CD8-positive, alpha-beta memory T cell (primary cell): ENCODE measurements at regions not wholly inside any gene's neighbourhood (a gene's known extent, or its start where the extent isn't known, plus 50 kb on each side); places are given as distances from the start of the nearest gene placed in this dataset.
"Not testable (repeated sequence)": the region's sequence is repeated elsewhere in the genome, so short reads cannot be mapped to it uniquely, and the experiment has no call there.

Experiments used
- CTCF ChIA-PET: fragments of 350-600 bp; sonication (Branson Sonifier 250); formaldehyde crosslinking; loops from one replicate; lab custom pipeline; 2021; ENCODE audit warnings: antibody characterized with exemption; lab: Charles Lee
- POLR2A ChIA-PET: fragments of 350-600 bp; sonication (Branson Sonifier 250); formaldehyde crosslinking; loops from one replicate; lab custom pipeline; 2021; ENCODE audit warnings: antibody characterized with exemption; lab: Charles Lee
- DNase-seq, 5 donors: peaks; one replicate each; pipeline versions ENCODE4 v3.0.0 to v3.0.0-alpha.2; 2020 to 2022; ENCODE audit warnings: mixed read lengths in 1 of 5
- H3K27ac ChIP-seq: one replicate; pipeline ENCODE4 v1.7.0; 2013; ENCODE audit warnings: low read depth, mild to moderate bottlenecking, low read length, moderate library complexity
- H3K27me3 ChIP-seq: 2 replicates; pipeline ENCODE4 v1.7.0; 2013; ENCODE audit warnings: low read length, mild to moderate bottlenecking; ENCODE audit not compliant: insufficient read depth, poor library complexity, severe bottlenecking
- H3K36me3 ChIP-seq: 2 replicates; pipeline ENCODE4 v1.7.0; 2013; ENCODE audit warnings: mild to moderate bottlenecking, low read length, moderate library complexity; ENCODE audit not compliant: insufficient read depth
- H3K4me1 ChIP-seq: 2 replicates; pipeline ENCODE4 v1.7.0; 2013; ENCODE audit warnings: mild to moderate bottlenecking, low read length, moderate library complexity; ENCODE audit not compliant: insufficient read depth
- H3K4me3 ChIP-seq: 2 replicates; pipeline ENCODE4 v1.7.0; 2013; ENCODE audit warnings: mild to moderate bottlenecking, low read length
- H3K9me3 ChIP-seq: 2 replicates; pipeline ENCODE4 v1.7.0; 2013; ENCODE audit warnings: mild to moderate bottlenecking, low read length
- H3K27ac Mint-ChIP-seq, 8 donors: one replicate each; pipeline ENCODE4 v1.8.0; 2020 to 2021; ENCODE audit warnings: mixed read lengths in 8 of 8, mild to moderate bottlenecking in 6 of 8, inconsistent platforms in 3 of 8, moderate library complexity in 3 of 8
- H3K27me3 Mint-ChIP-seq, 2 donors: one replicate each; pipeline ENCODE4 v1.8.0; 2020 to 2021; ENCODE audit warnings: mixed read lengths in 2 of 2, mild to moderate bottlenecking in 1 of 2, moderate library complexity in 1 of 2
- H3K36me3 Mint-ChIP-seq, 3 donors: one replicate each; pipeline ENCODE4 v1.8.0; 2020 to 2021; ENCODE audit warnings: mixed read lengths in 3 of 3, inconsistent platforms in 1 of 3, mild to moderate bottlenecking in 1 of 3
- H3K4me1 Mint-ChIP-seq, 3 donors: one replicate each; pipeline ENCODE4 v1.8.0; 2020 to 2021; ENCODE audit warnings: mixed read lengths in 3 of 3, inconsistent platforms in 1 of 3, mild to moderate bottlenecking in 1 of 3
- H3K4me3 Mint-ChIP-seq, 7 donors: one replicate each; pipeline ENCODE4 v1.8.0; 2020 to 2021; ENCODE audit warnings: mixed read lengths in 7 of 7, mild to moderate bottlenecking in 6 of 7, moderate library complexity in 4 of 7, inconsistent platforms in 2 of 7
- H3K9me3 Mint-ChIP-seq, 5 donors: one replicate each; pipeline ENCODE4 v1.8.0; 2020 to 2022; ENCODE audit warnings: mixed read lengths in 5 of 5, mild to moderate bottlenecking in 3 of 5, moderate library complexity in 2 of 5, inconsistent platforms in 1 of 5

GRCh38 chr1:83272484-83272883, 726.4 kb downstream of the TTLL7 start:
- H3K27ac Mint-ChIP-seq, H3K9me3 Mint-ChIP-seq, CTCF ChIA-PET, H3K36me3 Mint-ChIP-seq, H3K27me3 Mint-ChIP-seq, H3K36me3 ChIP-seq, H3K9me3 ChIP-seq, H3K4me3 Mint-ChIP-seq, H3K4me1 Mint-ChIP-seq, H3K4me3 ChIP-seq, H3K27ac ChIP-seq, H3K4me1 ChIP-seq, POLR2A ChIA-PET, DNase-seq, H3K27me3 ChIP-seq: not testable (repeated sequence)

DNA sequence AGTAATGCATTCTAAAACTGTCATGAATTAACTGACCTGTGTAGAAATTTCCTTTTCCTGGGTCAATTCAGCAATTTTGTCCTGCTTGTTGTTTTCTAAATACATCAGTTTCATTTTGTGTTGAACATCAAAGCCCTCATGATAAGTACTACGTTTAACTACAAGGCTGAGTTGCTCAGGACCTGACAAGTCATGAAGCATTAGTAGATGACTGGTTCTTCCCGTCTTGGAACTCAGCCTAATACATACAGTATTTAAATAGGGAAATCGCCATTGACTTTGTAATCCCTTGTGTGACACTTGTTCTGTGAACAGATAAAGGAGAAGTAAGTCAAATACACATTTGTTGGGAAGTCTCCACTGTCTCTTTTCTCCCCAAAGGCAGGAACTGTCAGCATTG, 727.1 kb downstream of the TTLL7 start:
- H3K27ac ChIP-seq, H3K27me3 ChIP-seq, POLR2A ChIA-PET, H3K9me3 Mint-ChIP-seq, H3K4me1 Mint-ChIP-seq, H3K27ac Mint-ChIP-seq, H3K4me3 ChIP-seq, CTCF ChIA-PET, H3K9me3 ChIP-seq, H3K4me1 ChIP-seq, H3K27me3 Mint-ChIP-seq, DNase-seq, H3K36me3 Mint-ChIP-seq, H3K36me3 ChIP-seq, H3K4me3 Mint-ChIP-seq: not testable (repeated sequence)

DNA sequence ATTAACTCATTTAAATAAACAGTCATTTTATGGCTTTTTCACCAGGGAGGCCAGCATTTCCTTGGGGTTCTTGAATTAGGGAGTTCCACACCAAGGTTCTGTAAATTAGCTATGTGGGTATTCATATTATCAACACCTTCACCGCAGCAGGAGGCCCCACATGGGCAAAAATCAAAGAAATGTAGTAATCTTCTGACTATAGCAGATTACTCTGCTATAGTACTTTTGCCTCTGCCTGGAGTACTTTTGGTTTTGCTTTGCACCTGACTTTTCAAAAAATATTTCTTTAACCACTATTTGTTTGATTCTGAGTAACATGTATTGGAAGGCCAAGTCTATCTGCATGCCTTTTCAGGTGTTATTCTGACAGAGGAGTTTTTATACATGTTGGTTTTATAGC, 728.1 kb downstream of the TTLL7 start:
- H3K9me3 ChIP-seq, H3K9me3 Mint-ChIP-seq, H3K36me3 Mint-ChIP-seq, CTCF ChIA-PET, H3K27me3 ChIP-seq, H3K27ac ChIP-seq, POLR2A ChIA-PET, DNase-seq, H3K4me1 ChIP-seq, H3K27me3 Mint-ChIP-seq, H3K4me3 ChIP-seq, H3K4me1 Mint-ChIP-seq, H3K36me3 ChIP-seq, H3K27ac Mint-ChIP-seq: not testable (repeated sequence)
- H3K4me3 Mint-ChIP-seq = peak overlapping the region in 1 of 7 donors; percentile 30

GRCh38 chr1:83263808-83264207, 735.1 kb downstream of the TTLL7 start:
- H3K9me3 ChIP-seq, DNase-seq, H3K4me3 Mint-ChIP-seq, H3K4me1 ChIP-seq, CTCF ChIA-PET, POLR2A ChIA-PET, H3K4me1 Mint-ChIP-seq, H3K27me3 Mint-ChIP-seq, H3K9me3 Mint-ChIP-seq, H3K36me3 Mint-ChIP-seq, H3K36me3 ChIP-seq, H3K27ac ChIP-seq, H3K4me3 ChIP-seq, H3K27ac Mint-ChIP-seq, H3K27me3 ChIP-seq: not testable (repeated sequence)

DNA sequence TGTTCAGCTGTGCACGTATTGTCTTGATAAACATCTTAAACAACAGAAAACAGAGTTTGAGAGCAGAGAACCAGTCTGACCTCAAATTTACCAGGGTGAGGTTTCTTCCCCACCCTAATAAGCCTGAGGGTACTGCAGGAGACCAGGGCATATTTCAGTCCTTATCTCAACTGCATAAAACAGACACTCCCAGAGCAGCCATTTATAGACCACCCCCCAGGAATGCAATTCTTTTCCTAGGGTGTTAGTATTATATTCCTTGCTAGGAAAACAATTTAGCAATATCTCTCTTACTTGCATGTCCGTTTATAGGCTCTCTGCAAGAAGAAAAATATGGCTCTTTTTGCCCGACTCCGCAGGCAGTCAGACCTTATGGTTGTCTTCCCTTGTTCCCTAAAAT, 747.2 kb downstream of the TTLL7 start:
- POLR2A ChIA-PET, H3K36me3 Mint-ChIP-seq, H3K4me1 Mint-ChIP-seq, CTCF ChIA-PET, H3K36me3 ChIP-seq, H3K27ac Mint-ChIP-seq, H3K27me3 Mint-ChIP-seq, H3K4me1 ChIP-seq, H3K4me3 ChIP-seq, DNase-seq, H3K4me3 Mint-ChIP-seq, H3K27ac ChIP-seq, H3K9me3 ChIP-seq, H3K27me3 ChIP-seq: not testable (repeated sequence)
- H3K9me3 Mint-ChIP-seq = peaks cover 8 to 21% (median 10%) of the 10 kb centered on the region in 5 donors

GRCh38 chr1:83246780-83247179, 752.2 kb downstream of the TTLL7 start:
- H3K4me3 ChIP-seq, H3K27me3 ChIP-seq, H3K4me1 Mint-ChIP-seq, DNase-seq, H3K36me3 Mint-ChIP-seq, H3K27ac ChIP-seq, H3K27ac Mint-ChIP-seq, CTCF ChIA-PET, POLR2A ChIA-PET, H3K4me1 ChIP-seq, H3K4me3 Mint-ChIP-seq, H3K27me3 Mint-ChIP-seq, H3K9me3 ChIP-seq, H3K36me3 ChIP-seq: not testable (repeated sequence)
- H3K9me3 Mint-ChIP-seq = peaks cover 7 to 11% (median 8%) of the 10 kb centered on the region in 5 donors

DNA sequence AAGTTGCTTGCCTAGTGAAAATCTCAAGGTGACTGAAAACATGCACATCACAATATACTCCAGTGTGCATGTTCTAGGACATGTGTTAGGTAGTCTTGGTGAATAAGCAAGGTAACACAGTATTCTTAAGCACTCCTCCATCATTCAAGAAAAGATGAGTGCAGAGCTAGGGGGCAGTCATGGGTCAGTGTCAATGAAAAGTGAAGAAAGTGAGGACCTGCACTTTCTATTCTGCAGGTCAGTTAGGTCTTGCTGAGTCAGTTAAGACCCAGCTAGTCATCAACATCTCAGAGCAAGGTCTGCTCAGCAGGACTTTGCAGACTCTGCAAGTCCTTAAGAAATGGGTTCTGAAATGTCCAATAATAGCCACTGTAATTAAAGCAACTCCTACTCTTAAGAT, 754.1 kb downstream of the TTLL7 start:
- H3K4me3 Mint-ChIP-seq, H3K36me3 ChIP-seq, H3K27me3 Mint-ChIP-seq, DNase-seq, H3K9me3 Mint-ChIP-seq, H3K36me3 Mint-ChIP-seq, H3K4me3 ChIP-seq, H3K27me3 ChIP-seq, H3K4me1 ChIP-seq, H3K4me1 Mint-ChIP-seq, H3K27ac ChIP-seq, H3K27ac Mint-ChIP-seq, POLR2A ChIA-PET, H3K9me3 ChIP-seq, CTCF ChIA-PET: not testable (repeated sequence)

DNA sequence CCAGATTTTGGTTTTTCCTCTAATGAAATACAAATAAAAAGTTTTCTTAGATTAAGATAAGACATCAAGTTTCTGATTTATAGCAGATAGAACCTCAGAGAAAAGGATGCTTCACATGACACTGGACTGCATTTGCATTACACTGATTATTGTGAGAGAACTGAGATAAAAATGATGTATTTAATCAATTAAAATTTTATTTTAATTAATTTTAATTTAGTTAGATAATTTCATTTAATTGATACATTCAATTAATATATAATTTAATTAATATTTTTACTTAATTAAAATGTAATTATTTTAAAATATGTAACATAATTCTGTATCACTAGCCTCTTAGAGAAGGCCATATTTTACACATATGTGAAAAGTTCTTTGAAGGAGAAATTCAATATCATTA, 759.4 kb downstream of the TTLL7 start:
- H3K27ac Mint-ChIP-seq, CTCF ChIA-PET, H3K36me3 ChIP-seq, H3K4me1 ChIP-seq, POLR2A ChIA-PET, H3K9me3 Mint-ChIP-seq, H3K27me3 ChIP-seq, H3K4me1 Mint-ChIP-seq, H3K36me3 Mint-ChIP-seq, H3K27ac ChIP-seq, H3K4me3 ChIP-seq, H3K4me3 Mint-ChIP-seq, H3K27me3 Mint-ChIP-seq, H3K9me3 ChIP-seq, DNase-seq: not testable (repeated sequence)

GRCh38 chr1:83238654-83239053, 760.3 kb downstream of the TTLL7 start:
- H3K4me3 Mint-ChIP-seq, H3K9me3 Mint-ChIP-seq, H3K36me3 ChIP-seq, H3K27ac Mint-ChIP-seq, H3K4me3 ChIP-seq, H3K27me3 Mint-ChIP-seq, H3K4me1 Mint-ChIP-seq, H3K36me3 Mint-ChIP-seq, H3K4me1 ChIP-seq, DNase-seq, H3K27ac ChIP-seq, CTCF ChIA-PET, H3K9me3 ChIP-seq, POLR2A ChIA-PET, H3K27me3 ChIP-seq: not testable (repeated sequence)
